Ovary (tissue), 3 donors: ENCODE measurements at regions not wholly inside any gene's neighbourhood (a gene's known extent, or its start where the extent isn't known, plus 50 kb on each side); places are given as distances from the start of the nearest gene placed in this dataset.

Source experiments
- EP300 ChIP-seq: sonication (generic); formaldehyde crosslinking; IDR thresholded peaks from one replicate; pipeline ENCODE4 v1.6.1; 2017; ENCODE audit warnings: antibody characterized with exemption
- POLR2A ChIP-seq: fragments of 450-650 bp; IDR thresholded peaks from one replicate; pipeline ENCODE4 v1.6.1; 2017; ENCODE audit warnings: antibody characterized with exemption, mild to moderate bottlenecking, moderate library complexity
- TF ChIP-seq, protein P1 (sequence below), 3 donors: fragments of 450-650 bp in 2 of 3; fragments of 200-600 bp in 1 of 3; IDR thresholded peaks; one replicate each; pipeline versions ENCODE4 v1.5.1 to v1.8.0; 2016 to 2022; ENCODE audit warnings: antibody characterized with exemption in 3 of 3, mild to moderate bottlenecking in 1 of 3
- donor health status: DM: no; HTN: no; CAD: no.

GRCh38 chr4:169934794-169935429, 91.3 kb downstream of the MFAP3L start:
- TF ChIP-seq, protein P1, sequence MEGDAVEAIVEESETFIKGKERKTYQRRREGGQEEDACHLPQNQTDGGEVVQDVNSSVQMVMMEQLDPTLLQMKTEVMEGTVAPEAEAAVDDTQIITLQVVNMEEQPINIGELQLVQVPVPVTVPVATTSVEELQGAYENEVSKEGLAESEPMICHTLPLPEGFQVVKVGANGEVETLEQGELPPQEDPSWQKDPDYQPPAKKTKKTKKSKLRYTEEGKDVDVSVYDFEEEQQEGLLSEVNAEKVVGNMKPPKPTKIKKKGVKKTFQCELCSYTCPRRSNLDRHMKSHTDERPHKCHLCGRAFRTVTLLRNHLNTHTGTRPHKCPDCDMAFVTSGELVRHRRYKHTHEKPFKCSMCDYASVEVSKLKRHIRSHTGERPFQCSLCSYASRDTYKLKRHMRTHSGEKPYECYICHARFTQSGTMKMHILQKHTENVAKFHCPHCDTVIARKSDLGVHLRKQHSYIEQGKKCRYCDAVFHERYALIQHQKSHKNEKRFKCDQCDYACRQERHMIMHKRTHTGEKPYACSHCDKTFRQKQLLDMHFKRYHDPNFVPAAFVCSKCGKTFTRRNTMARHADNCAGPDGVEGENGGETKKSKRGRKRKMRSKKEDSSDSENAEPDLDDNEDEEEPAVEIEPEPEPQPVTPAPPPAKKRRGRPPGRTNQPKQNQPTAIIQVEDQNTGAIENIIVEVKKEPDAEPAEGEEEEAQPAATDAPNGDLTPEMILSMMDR (IDR thresholded peaks at IDR 0.05): no peak
- TF ChIP-seq POLR2A (no peak), EP300 (no peak)
